ENCODE measurements at regions not wholly inside any gene's neighbourhood (a gene's known extent, or its start where the extent isn't known, plus 50 kb on each side); places are given as distances from the start of the nearest gene placed in this dataset.

DNA sequence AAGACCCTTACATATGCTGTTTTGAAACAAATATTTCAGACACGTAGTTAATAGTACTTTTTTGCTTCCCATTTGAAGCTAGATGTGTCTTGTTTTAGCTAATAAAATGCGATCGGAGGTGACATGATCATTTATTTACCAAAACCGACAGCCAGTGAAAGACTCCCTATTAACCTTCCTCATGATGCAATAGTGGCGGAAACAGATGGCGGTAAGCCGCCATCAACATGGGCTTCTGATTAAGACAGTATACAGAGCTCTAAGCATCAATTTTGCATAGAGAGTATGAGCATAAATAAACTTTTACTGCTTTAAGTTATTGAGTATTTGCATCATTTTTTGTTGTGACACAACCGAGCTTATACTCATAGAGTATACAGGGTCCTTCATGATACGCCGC is 1282.4 kb upstream of the ADGRB3 start:
- TF ChIP-seq RAD21 (IDR thresholded peaks at IDR 0.05; ENCODE audit: insufficient read depth, low read depth, low read length) (no peak), JUNB (IDR thresholded peaks at IDR 0.05) (no peak), HDGF (IDR thresholded peaks at IDR 0.05) (no peak), ZZZ3 (IDR thresholded peaks at IDR 0.05; ENCODE audit: control insufficient read depth, insufficient read length, low read depth) (no peak), GABPA (IDR thresholded peaks at IDR 0.05; ENCODE audit: low read depth) (no peak), EP300 (IDR thresholded peaks at IDR 0.05; ENCODE audit: borderline replicate concordance in 1 of 2, control insufficient read depth in 1 of 2, low read depth in 2 of 2, low read length in 2 of 2) (no peak), ZSCAN29 (IDR thresholded peaks at IDR 0.05) (no peak), CREB1 (IDR thresholded peaks at IDR 0.05; ENCODE audit: low read depth) (no peak)
- TF ChIP-seq, protein P1, sequence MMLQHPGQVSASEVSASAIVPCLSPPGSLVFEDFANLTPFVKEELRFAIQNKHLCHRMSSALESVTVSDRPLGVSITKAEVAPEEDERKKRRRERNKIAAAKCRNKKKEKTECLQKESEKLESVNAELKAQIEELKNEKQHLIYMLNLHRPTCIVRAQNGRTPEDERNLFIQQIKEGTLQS (IDR thresholded peaks at IDR 0.05; ENCODE audit: borderline replicate concordance, extremely low read depth, low read depth, low read length) = no peak
- TF ChIP-seq, protein P2, sequence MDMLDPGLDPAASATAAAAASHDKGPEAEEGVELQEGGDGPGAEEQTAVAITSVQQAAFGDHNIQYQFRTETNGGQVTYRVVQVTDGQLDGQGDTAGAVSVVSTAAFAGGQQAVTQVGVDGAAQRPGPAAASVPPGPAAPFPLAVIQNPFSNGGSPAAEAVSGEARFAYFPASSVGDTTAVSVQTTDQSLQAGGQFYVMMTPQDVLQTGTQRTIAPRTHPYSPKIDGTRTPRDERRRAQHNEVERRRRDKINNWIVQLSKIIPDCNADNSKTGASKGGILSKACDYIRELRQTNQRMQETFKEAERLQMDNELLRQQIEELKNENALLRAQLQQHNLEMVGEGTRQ (IDR thresholded peaks at IDR 0.05; ENCODE audit: borderline replicate concordance, low read depth, low read length) = no peak
- TF ChIP-seq, protein P3, sequence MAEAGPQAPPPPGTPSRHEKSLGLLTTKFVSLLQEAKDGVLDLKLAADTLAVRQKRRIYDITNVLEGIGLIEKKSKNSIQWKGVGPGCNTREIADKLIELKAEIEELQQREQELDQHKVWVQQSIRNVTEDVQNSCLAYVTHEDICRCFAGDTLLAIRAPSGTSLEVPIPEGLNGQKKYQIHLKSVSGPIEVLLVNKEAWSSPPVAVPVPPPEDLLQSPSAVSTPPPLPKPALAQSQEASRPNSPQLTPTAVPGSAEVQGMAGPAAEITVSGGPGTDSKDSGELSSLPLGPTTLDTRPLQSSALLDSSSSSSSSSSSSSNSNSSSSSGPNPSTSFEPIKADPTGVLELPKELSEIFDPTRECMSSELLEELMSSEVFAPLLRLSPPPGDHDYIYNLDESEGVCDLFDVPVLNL (IDR thresholded peaks at IDR 0.05; ENCODE audit: low read depth, low read length) = no peak
- TF ChIP-seq, protein P4, sequence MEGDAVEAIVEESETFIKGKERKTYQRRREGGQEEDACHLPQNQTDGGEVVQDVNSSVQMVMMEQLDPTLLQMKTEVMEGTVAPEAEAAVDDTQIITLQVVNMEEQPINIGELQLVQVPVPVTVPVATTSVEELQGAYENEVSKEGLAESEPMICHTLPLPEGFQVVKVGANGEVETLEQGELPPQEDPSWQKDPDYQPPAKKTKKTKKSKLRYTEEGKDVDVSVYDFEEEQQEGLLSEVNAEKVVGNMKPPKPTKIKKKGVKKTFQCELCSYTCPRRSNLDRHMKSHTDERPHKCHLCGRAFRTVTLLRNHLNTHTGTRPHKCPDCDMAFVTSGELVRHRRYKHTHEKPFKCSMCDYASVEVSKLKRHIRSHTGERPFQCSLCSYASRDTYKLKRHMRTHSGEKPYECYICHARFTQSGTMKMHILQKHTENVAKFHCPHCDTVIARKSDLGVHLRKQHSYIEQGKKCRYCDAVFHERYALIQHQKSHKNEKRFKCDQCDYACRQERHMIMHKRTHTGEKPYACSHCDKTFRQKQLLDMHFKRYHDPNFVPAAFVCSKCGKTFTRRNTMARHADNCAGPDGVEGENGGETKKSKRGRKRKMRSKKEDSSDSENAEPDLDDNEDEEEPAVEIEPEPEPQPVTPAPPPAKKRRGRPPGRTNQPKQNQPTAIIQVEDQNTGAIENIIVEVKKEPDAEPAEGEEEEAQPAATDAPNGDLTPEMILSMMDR (IDR thresholded peaks at IDR 0.05 in 2 of 3, conservative IDR thresholded peaks at IDR 0.05 in 1 of 3; ENCODE audit: control insufficient read depth in 2 of 3, extremely low read depth in 1 of 3, insufficient read depth in 1 of 3, low read depth in 3 of 3, low read length in 3 of 3) = no peak
